Activated naive CD4-positive, alpha-beta T cell treated with anti-CD3 and anti-CD28 coated beads, Interleukin-2, amount 10 ng/mL, durations not matched to agents 7 days and 5 days (primary cell): ENCODE measurements at regions not wholly inside any gene's neighbourhood (a gene's known extent, or its start where the extent isn't known, plus 50 kb on each side); places are given as distances from the start of the nearest gene placed in this dataset.

Experiments used
- CTCF ChIA-PET: fragments of 350-600 bp; sonication (Branson Sonifier 250); formaldehyde crosslinking; loops from one replicate; lab custom pipeline; 2021; ENCODE audit warnings: antibody characterized with exemption; lab: Charles Lee
- DNase-seq: peaks from one replicate; pipeline ENCODE4 v3.0.0-alpha.2; 2020
- H3K27ac Mint-ChIP-seq: one replicate; pipeline ENCODE4 v1.8.0; 2021; ENCODE audit warnings: mild to moderate bottlenecking, moderate library complexity, mixed read lengths
- H3K27me3 Mint-ChIP-seq: one replicate; pipeline ENCODE4 v1.8.0; 2021; ENCODE audit warnings: mild to moderate bottlenecking, mixed read lengths
- H3K36me3 Mint-ChIP-seq: one replicate; pipeline ENCODE4 v1.8.0; 2021; ENCODE audit warnings: mixed read lengths
- H3K4me1 Mint-ChIP-seq: one replicate; pipeline ENCODE4 v1.8.0; 2021; ENCODE audit warnings: mixed read lengths
- H3K4me3 Mint-ChIP-seq: one replicate; pipeline ENCODE4 v1.8.0; 2021; ENCODE audit warnings: mild to moderate bottlenecking, moderate library complexity, mixed read lengths
- H3K9me3 Mint-ChIP-seq: one replicate; pipeline ENCODE4 v1.8.0; 2021; ENCODE audit warnings: mixed read lengths

GRCh38 chr5:174340226-174340625 is 294.7 kb downstream of the NSG2 start:
- Mint-ChIP-seq H3K27me3 (peaks cover 35% of the 10 kb centered on the region), H3K4me1 (no peaks in the 10 kb centered on the region), H3K36me3 (no peaks in the 10 kb centered on the region), H3K4me3 (no peak overlapping the region), H3K9me3 (no peaks in the 10 kb centered on the region), H3K27ac (no peak overlapping the region)
- DNase-seq: no peak
- CTCF ChIA-PET: no interaction called here

- no peaks in the 10 kb centered on the region for H3K4me1 Mint-ChIP-seq
- no peaks in the 10 kb centered on the region for H3K36me3 Mint-ChIP-seq
- no peak overlapping the region for H3K4me3 Mint-ChIP-seq
- H3K27me3 Mint-ChIP-seq: peaks cover 18% of the 10 kb centered on the region
- no peak for DNase-seq
- H3K27ac Mint-ChIP-seq: no peak overlapping the region
- H3K9me3 Mint-ChIP-seq: no peaks in the 10 kb centered on the region
- CTCF ChIA-PET: no interaction called here
Observed at GRCh38 chr5:174342696-174343095, 297.2 kb downstream of the NSG2 start.

GRCh38 chr5:174343826-174344225 is 298.3 kb downstream of the NSG2 start:
- no peak for DNase-seq
- CTCF ChIA-PET: no interaction called here
- H3K9me3 Mint-ChIP-seq: no peaks in the 10 kb centered on the region
- no peak overlapping the region for H3K27ac Mint-ChIP-seq
- no peak overlapping the region for H3K4me3 Mint-ChIP-seq
- H3K36me3 Mint-ChIP-seq: no peaks in the 10 kb centered on the region
- H3K4me1 Mint-ChIP-seq: no peaks in the 10 kb centered on the region
- peaks cover 7% of the 10 kb centered on the region for H3K27me3 Mint-ChIP-seq

- no peaks in the 10 kb centered on the region for H3K4me1 Mint-ChIP-seq
- CTCF ChIA-PET: no interaction called here
- DNase-seq: no peak
- no peaks in the 10 kb centered on the region for H3K9me3 Mint-ChIP-seq
- H3K36me3 Mint-ChIP-seq: no peaks in the 10 kb centered on the region
- no peak overlapping the region for H3K4me3 Mint-ChIP-seq
- no peak overlapping the region for H3K27ac Mint-ChIP-seq
- peaks cover 3% of the 10 kb centered on the region for H3K27me3 Mint-ChIP-seq
Observed at GRCh38 chr5:174344335-174344734, 298.8 kb downstream of the NSG2 start.

GRCh38 chr5:174347183-174347582 is 301.7 kb downstream of the NSG2 start:
- Mint-ChIP-seq H3K4me3 (no peak overlapping the region), H3K27ac (no peak overlapping the region), H3K36me3 (no peaks in the 10 kb centered on the region), H3K27me3 (no peaks in the 10 kb centered on the region), H3K9me3 (no peaks in the 10 kb centered on the region), H3K4me1 (no peaks in the 10 kb centered on the region)
- CTCF ChIA-PET: no interaction called here
- DNase-seq: no peak

GRCh38 chr5:174348311-174348981 is 302.9 kb downstream of the NSG2 start:
- Mint-ChIP-seq H3K9me3 (no peaks in the 10 kb centered on the region), H3K36me3 (no peaks in the 10 kb centered on the region), H3K4me3 (no peak overlapping the region), H3K27me3 (no peaks in the 10 kb centered on the region), H3K4me1 (no peaks in the 10 kb centered on the region), H3K27ac (no peak overlapping the region)
- no peak for DNase-seq
- CTCF ChIA-PET: no interaction called here

- CTCF ChIA-PET: no interaction called here
- no peaks in the 10 kb centered on the region for H3K36me3 Mint-ChIP-seq
- H3K4me3 Mint-ChIP-seq: no peak overlapping the region
- no peak for DNase-seq
- no peak overlapping the region for H3K27ac Mint-ChIP-seq
- no peaks in the 10 kb centered on the region for H3K4me1 Mint-ChIP-seq
- H3K9me3 Mint-ChIP-seq: no peaks in the 10 kb centered on the region
- H3K27me3 Mint-ChIP-seq: no peaks in the 10 kb centered on the region
Observed at GRCh38 chr5:174352681-174353080, 307.2 kb downstream of the NSG2 start.

GRCh38 chr5:174354571-174354970 is 309.1 kb downstream of the NSG2 start:
- DNase-seq: no peak
- H3K27ac Mint-ChIP-seq: no peak overlapping the region
- no peak overlapping the region for H3K4me3 Mint-ChIP-seq
- no peaks in the 10 kb centered on the region for H3K4me1 Mint-ChIP-seq
- CTCF ChIA-PET: no interaction called here
- H3K36me3 Mint-ChIP-seq: no peaks in the 10 kb centered on the region
- no peaks in the 10 kb centered on the region for H3K9me3 Mint-ChIP-seq
- H3K27me3 Mint-ChIP-seq: no peaks in the 10 kb centered on the region

GRCh38 chr5:174355208-174355612 is 309.7 kb downstream of the NSG2 start:
- Mint-ChIP-seq H3K4me3 (no peak overlapping the region), H3K9me3 (no peaks in the 10 kb centered on the region), H3K4me1 (no peaks in the 10 kb centered on the region), H3K27me3 (no peaks in the 10 kb centered on the region), H3K27ac (no peak overlapping the region), H3K36me3 (no peaks in the 10 kb centered on the region)
- no peak for DNase-seq
- CTCF ChIA-PET: no interaction called here

- Mint-ChIP-seq H3K4me3 (no peak overlapping the region), H3K27ac (no peak overlapping the region), H3K36me3 (no peaks in the 10 kb centered on the region), H3K27me3 (no peaks in the 10 kb centered on the region), H3K9me3 (peaks cover 3% of the 10 kb centered on the region), H3K4me1 (no peaks in the 10 kb centered on the region)
- CTCF ChIA-PET: no interaction called here
- DNase-seq: no peak
Observed at GRCh38 chr5:174355995-174356394, 310.5 kb downstream of the NSG2 start.

- CTCF ChIA-PET: no interaction called here
- no peaks in the 10 kb centered on the region for H3K36me3 Mint-ChIP-seq
- no peak overlapping the region for H3K27ac Mint-ChIP-seq
- H3K4me3 Mint-ChIP-seq: no peak overlapping the region
- DNase-seq: no peak
- H3K27me3 Mint-ChIP-seq: no peaks in the 10 kb centered on the region
- H3K4me1 Mint-ChIP-seq: no peaks in the 10 kb centered on the region
- peaks cover 4% of the 10 kb centered on the region for H3K9me3 Mint-ChIP-seq
Observed at GRCh38 chr5:174356536-174356935, 311.0 kb downstream of the NSG2 start.

GRCh38 chr5:174358276-174358675 is 312.8 kb downstream of the NSG2 start:
- no peak overlapping the region for H3K27ac Mint-ChIP-seq
- no peaks in the 10 kb centered on the region for H3K27me3 Mint-ChIP-seq
- CTCF ChIA-PET: no interaction called here
- H3K4me1 Mint-ChIP-seq: no peaks in the 10 kb centered on the region
- DNase-seq: no peak
- no peaks in the 10 kb centered on the region for H3K36me3 Mint-ChIP-seq
- no peak overlapping the region for H3K4me3 Mint-ChIP-seq
- H3K9me3 Mint-ChIP-seq: peaks cover 15% of the 10 kb centered on the region

GRCh38 chr5:174359071-174359470 is 313.6 kb downstream of the NSG2 start:
- H3K27me3 Mint-ChIP-seq: no peaks in the 10 kb centered on the region
- CTCF ChIA-PET: interaction anchor here (0.6 kb wide), 1 partner anchor 31 kb away, joined by 3 read pairs; no protein-coding TSS in a partner anchor
- H3K4me3 Mint-ChIP-seq: no peak overlapping the region
- H3K4me1 Mint-ChIP-seq: no peaks in the 10 kb centered on the region
- H3K36me3 Mint-ChIP-seq: no peaks in the 10 kb centered on the region
- H3K27ac Mint-ChIP-seq: no peak overlapping the region
- H3K9me3 Mint-ChIP-seq: peaks cover 15% of the 10 kb centered on the region
- no peak for DNase-seq

- H3K27ac Mint-ChIP-seq: no peak overlapping the region
- no peaks in the 10 kb centered on the region for H3K36me3 Mint-ChIP-seq
- DNase-seq: no peak
- no peak overlapping the region for H3K4me3 Mint-ChIP-seq
- H3K4me1 Mint-ChIP-seq: no peaks in the 10 kb centered on the region
- no peaks in the 10 kb centered on the region for H3K27me3 Mint-ChIP-seq
- peaks cover 15% of the 10 kb centered on the region for H3K9me3 Mint-ChIP-seq
- CTCF ChIA-PET: no interaction called here
Observed at GRCh38 chr5:174362514-174362913, 317.0 kb downstream of the NSG2 start.

GRCh38 chr5:174363934-174364333 is 318.4 kb downstream of the NSG2 start:
- Mint-ChIP-seq H3K9me3 (peaks cover 15% of the 10 kb centered on the region), H3K27me3 (no peaks in the 10 kb centered on the region)

More at GRCh38 chr5:174363934-174364333, 318.4 kb downstream of the NSG2 start:
- no peak overlapping the region for H3K27ac Mint-ChIP-seq
- CTCF ChIA-PET: no interaction called here
- H3K4me3 Mint-ChIP-seq: no peak overlapping the region
- no peaks in the 10 kb centered on the region for H3K36me3 Mint-ChIP-seq
- H3K4me1 Mint-ChIP-seq: no peaks in the 10 kb centered on the region
- DNase-seq: no peak
